NCI-H1694 treated with DMSO at 0.1 percent for 48 hours (cell line): ENCODE measurements at regions not wholly inside any gene's neighbourhood (a gene's known extent, or its start where the extent isn't known, plus 50 kb on each side); places are given as distances from the start of the nearest gene placed in this dataset.

ENCODE experiments used
- DNase-seq: peaks from one replicate; lab custom pipeline; 2025; lab: John Stamatoyannopoulos, UW

- no peak for DNase-seq
These were observed 328.4 kb upstream of the RARB start for GRCh38 chr3:25099666-25100065.

- DNase-seq: no peak
These were observed 324.7 kb upstream of the RARB start for GRCh38 chr3:25103391-25103790.

DNA sequence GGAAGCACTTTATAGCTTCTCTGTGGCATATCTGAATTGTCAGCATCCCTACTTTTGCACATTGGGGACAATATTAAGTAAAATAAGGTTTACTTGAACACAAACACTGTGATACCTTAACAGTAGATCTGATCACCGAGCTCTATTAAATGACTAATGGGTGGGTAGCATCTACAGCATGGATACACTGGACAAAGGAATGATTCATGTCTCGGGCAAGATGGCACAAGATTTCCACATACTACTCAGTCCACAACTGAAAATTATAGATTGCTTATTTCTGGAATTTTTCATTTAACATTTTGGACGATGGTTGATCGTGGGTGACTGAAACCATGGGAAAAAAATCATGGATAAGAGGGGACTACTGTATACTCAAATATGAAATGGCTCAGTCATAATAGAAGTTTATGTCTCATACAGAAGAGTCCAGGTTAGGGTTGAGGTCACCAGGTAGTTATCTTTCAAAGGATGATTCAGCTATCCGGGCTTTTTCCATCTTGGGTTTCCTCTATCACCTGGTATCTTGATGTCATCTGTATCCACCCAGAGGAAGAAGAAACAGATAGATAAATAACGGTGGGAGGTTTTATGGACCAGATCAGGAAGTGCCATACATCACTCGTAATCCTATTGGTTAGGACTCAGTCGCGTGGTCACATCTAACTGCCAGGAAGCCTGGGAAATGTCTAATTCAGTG lies 320.0 kb upstream of the RARB start:
- no peak for DNase-seq

DNA sequence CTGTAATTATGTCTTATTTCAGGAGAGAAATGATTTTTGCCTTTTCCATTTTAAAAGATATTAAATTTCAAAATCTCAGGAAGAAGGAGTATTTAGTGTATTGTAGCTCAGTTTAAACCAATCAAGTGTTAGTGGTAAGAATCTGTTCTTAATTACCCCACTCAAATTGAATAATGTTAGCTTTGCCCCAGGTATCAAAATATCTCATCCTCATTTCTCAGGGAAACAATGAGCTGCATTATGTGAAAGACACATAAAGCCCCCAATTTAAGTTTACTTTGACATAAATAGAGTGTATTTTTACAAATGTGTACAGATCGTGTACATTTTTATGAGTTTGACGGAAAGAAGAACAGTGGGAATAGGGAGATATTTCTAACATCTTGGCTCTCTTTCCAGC lies 317.4 kb upstream of the RARB start:
- DNase-seq: no peak

GRCh38 chr3:25113891-25114290 lies 314.2 kb upstream of the RARB start:
- no peak for DNase-seq

- DNase-seq: no peak
These were observed 313.5 kb upstream of the RARB start for GRCh38 chr3:25114532-25114931.

DNA sequence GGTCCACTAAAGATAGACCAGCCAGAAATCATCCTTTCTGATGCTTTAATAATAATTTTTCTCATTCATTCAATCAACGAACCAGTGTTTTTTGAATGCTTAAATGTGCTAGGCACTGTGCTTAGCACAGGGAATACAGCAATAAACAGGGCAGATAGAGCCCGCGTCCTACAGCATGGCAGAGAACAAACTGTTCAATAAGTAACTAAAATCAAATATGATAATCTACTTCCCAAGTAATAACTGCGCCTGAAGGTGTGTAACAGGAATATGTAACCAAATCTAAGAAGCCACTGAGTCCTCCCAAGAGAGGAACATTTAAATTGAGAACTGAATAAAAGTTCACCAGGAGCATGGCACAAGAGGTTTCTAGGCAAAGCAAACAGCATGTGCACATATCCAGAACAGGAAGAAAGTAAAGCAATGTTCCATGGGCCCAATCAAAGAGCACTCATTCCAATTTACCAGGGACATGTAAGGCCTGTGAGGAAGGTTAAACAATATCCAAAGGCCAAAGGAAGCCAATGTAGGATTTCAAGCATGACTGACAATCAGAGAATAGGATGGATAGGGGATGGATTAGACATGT lies 311.0 kb upstream of the RARB start:
- DNase-seq: no peak

GRCh38 chr3:25119682-25120081 lies 308.4 kb upstream of the RARB start:
- no peak for DNase-seq

- no peak for DNase-seq
These were observed 307.4 kb upstream of the RARB start for GRCh38 chr3:25120665-25121064.

GRCh38 chr3:25125201-25125600 lies 302.9 kb upstream of the RARB start:
- no peak for DNase-seq

- no peak for DNase-seq
These were observed 299.3 kb upstream of the RARB start for GRCh38 chr3:25128735-25129134.

DNA sequence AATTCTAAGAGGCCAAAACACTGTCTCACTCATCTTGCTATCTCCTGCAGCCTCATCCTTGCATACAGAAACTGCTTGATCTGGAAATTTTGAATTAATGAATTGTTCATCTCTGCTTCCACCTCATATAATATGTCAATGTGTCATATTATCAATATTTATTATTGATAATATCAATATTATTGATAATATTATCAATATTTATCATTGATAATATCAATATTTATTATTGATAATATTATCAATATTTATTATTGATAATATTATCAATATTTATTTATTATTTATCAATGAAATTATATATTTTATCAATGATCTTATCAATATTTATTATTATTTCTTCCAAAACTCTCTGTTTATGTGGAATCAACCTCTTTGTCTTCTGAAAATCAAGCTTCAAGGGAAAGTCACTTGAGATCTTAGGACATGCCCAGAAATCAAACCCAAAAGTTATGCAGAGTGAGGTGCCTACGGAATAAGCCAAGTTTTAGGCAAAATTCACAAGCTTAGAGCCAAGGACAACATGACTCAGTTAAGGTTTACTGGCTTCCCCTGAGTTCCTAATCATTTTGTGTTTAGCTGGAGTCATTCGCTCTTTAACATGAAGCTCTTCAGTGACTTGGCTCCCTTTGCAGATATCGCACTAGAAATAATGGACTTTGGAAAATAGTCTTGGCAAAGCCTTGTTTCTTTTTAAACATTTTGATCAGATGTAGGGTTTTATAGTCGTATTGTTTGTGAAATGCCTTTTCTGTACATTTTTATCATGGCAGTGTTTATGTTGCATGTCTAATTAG lies 297.1 kb upstream of the RARB start:
- no peak for DNase-seq

DNA sequence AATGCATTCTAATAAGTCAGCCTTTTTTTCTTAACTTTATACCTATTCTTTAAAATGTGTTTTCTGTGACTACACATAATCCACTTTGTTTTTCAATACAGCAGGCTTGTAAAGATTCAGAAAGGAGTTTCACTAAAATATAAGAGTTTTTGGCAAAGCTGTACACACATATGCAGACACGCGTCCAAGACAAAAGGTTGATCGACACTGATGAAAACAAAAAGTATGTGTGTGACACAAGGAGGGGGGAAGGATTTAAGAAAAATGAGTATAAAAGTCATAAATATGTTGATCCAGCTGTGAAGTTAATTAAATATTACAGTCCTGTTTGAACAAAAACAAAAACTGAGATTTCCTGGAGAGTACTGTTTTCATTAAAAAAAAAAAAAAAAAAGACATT lies 294.5 kb upstream of the RARB start:
- no peak for DNase-seq

DNA sequence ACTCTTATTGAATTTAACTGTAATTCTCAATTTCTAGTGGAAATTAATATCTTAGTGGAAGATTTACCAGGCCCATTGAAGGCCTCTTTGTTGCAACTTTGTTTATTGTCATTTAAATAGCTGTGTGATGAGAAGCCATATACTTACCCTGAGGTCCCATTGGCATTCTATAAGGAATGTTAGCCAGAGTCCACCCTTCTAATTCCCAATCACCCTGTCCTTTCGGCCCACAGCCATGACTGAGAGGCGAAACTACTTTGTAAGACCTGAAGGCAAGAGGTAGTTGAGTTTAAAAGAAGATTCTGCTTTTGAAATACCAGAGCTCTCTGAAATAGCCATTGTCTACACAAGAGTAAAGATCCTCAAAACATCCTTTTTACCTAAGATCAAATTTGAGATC lies 290.5 kb upstream of the RARB start:
- DNase-seq: no peak

GRCh38 chr3:25139267-25139666 lies 288.8 kb upstream of the RARB start:
- no peak for DNase-seq

DNA sequence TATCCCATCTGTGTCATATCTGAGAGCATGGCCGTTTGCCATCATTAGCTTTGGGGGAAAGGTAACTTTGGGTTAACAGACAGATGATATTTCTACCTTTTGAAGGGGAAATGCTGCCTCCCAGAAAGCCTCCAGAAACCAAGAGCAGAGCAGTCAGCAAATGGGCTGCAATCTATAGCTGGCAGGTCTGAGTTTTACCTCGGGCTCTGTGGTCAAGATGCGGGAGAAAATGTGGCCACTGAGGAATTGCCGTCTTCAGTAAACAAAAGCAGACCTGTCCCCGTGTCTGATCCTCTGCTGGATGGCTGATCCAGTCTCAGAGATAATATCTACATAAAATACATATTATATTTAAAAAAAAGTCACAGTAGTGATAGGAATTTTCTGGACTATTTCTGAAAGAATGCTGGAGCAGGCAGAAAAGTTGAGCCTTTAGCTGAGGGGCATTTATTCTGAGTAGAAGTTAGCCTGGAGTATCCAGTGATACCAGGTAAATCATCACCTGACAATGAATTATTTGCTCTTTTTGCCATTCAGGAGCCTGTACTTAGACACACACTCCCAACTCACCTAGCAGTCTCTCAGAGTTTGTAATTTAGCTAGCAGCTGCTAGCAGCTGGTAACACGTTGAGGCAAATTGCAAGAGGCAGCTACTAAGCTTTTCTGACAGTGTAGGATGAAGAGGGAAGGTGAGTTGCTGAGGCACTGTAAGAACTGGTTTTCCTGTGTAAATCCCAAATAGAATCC lies 285.3 kb upstream of the RARB start:
- no peak for DNase-seq

- no peak for DNase-seq
These were observed 284.6 kb upstream of the RARB start for GRCh38 chr3:25143356-25144025.

DNA sequence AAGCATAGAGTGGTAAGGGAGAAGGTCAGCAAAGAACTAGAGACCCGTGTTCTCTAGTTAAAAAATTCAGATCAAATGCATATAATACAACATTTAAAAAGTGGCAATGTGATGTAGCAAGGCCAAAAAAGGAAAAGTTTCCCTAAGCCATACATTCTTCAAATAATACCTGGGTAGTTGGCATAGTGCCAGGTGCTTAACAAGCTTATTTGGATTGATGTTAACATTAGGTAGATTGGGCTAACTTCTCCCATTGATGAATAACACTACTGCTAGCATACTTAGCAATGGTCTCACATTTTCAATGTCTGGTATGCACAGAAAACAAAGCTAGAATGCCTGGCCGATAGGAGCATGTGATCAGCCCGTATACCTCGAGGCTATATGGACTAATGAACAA lies 283.6 kb upstream of the RARB start:
- DNase-seq: no peak

DNA sequence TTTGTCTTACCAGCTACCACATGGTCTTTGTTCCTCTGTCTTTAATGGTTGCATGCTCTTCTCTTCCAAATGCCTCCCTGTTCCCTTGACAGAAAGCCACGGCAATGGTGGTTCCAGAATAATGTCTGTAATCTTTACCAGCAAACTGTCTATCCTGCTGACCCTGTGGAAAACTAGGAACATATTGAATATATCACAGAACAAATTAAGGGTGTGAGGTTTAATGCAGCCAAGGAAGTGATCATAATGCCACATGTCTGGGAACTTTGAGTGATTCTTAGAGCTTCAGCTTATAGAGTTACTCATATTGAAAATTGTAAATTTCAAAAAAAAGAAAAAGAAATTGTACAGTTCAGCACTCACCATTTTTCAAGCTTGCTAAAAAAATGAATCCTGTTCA lies 282.9 kb upstream of the RARB start:
- DNase-seq: no peak

DNA sequence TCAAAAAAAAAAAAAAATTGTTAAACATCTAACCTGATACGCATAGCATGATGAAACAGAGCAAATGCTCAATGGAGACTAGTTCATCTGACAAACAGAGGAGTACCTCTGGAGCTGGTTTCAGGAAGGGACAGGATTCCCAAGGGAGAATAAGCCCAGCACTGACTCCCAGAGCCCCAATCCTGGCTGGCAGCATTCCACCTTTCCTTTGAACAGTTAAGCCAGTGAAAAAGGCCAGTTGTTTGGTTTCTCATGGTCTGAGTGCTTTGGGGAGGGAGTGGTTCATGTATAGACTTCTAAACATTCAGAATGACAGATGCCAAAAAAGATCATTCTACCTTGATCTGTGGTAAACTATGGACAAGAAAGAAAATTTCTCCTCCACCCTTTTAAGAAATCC lies 277.9 kb upstream of the RARB start:
- no peak for DNase-seq

DNA sequence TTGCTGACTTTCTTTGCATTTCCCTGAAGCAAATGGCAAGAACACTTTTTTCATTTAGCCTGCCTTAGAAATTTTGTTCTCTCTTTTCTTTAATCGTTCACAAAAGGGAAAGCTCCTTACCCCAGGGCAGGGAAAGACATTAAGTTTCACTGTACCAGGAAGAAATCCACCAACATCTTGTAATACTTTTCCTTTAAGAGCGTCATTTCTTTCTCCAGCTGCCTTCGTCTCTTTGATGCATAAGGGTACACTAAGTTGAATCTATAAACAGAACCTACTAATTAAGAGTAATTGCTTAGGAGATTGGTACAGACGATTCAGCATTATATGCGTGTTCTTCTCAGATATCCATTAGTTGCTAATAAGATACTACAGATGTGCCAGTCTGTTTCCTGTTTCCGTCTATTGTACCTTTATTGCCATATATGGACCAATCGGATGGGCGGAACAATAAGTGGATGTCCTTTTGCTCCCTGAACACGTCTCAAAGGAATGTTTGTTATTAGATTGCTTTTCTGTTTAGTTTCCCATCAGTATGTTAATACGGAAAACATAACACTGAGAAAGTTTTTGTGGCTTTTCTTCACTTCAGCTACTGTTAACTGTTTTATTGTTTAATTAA lies 276.7 kb upstream of the RARB start:
- DNase-seq: no peak

DNA sequence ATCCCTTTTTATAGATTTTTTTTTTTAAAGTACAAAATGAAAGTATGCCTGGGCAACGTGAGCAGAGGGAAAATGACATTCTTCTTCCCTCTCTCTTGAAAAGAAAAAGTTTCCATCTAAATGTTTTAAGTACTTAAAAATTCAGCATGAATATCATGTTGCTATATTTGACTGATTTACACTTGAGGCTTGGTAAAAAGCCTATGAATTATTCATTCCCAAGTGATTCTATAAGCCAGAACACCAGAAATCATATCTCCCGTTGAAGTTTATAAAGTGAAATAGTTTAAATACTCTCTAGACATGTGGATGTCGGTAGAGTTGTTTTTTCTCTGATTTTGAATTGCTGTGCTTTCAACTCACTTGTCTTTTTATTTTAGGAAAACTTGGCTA lies 276.2 kb upstream of the RARB start:
- no peak for DNase-seq
